Adrenal gland (tissue), 5 donors: ENCODE measurements at regions not wholly inside any gene's neighbourhood (a gene's known extent, or its start where the extent isn't known, plus 50 kb on each side); places are given as distances from the start of the nearest gene placed in this dataset.

Experiments used
- CTCF ChIP-seq, 6 experiments: fragments of 450-650 bp in 4 of 6; fragments of 200-600 bp in 2 of 6; sonication (generic) in 1 of 6; IDR thresholded peaks; 1 replicate in 5 of 6; 2 replicates in 1 of 6; pipeline versions ENCODE4 v1.5.1 to v1.8.0; 2016 to 2021; ENCODE audit warnings: antibody characterized with exemption in 6 of 6, mild to moderate bottlenecking in 2 of 6, moderate library complexity in 1 of 6
- POLR2A ChIP-seq, 2 donors: fragments of 450-650 bp; IDR thresholded peaks; one replicate each; pipeline ENCODE4 v1.6.1; 2017; ENCODE audit warnings: antibody characterized with exemption in 2 of 2, mild to moderate bottlenecking in 2 of 2, moderate library complexity in 1 of 2
- donor health status: DM: no; HTN: no; CAD: no.

GRCh38 chr14:61621444-61621843 is 73.9 kb upstream of the HIF1A start:
- TF ChIP-seq CTCF (IDR thresholded peaks at IDR 0.05) = no peak
- no peak for TF ChIP-seq POLR2A (IDR thresholded peaks at IDR 0.05)
